CD4-positive, alpha-beta T cell treated with Interferon alpha-2 for 1 hour (primary cell): ENCODE measurements at regions not wholly inside any gene's neighbourhood (a gene's known extent, or its start where the extent isn't known, plus 50 kb on each side); places are given as distances from the start of the nearest gene placed in this dataset.

ENCODE experiments used
- DNase-seq, 2 donors: peaks; one replicate each; pipeline ENCODE4 v3.0.0-alpha.2; 2020 to 2022

DNA sequence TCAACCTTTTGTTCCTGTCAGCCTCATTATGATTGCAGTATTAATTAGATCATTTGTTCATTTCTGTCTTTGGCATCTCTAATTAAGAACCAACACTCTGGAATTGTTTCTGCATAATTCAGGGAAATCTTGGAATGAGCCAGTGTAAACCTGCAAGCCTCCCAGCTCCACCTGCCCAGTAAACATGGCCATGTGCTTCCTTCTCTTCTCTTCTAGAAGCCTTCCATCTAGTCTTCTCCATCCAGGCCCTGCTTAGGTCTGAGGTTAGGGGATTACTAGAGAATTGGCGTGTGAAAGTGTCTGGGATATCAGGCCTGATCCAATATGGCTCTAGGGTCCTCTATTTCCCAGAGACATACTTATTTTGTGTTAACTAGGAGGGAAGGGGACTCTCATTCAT is 528.0 kb downstream of the AACS start:
- DNase-seq, result no peak

GRCh38 chr12:125604976-125605375 is 539.7 kb downstream of the AACS start:
- DNase-seq, result no peak

GRCh38 chr12:125606312-125606711 is 541.1 kb downstream of the AACS start:
- no peak for DNase-seq

GRCh38 chr12:125610292-125610691 is 545.1 kb downstream of the AACS start:
- no peak for DNase-seq

DNA sequence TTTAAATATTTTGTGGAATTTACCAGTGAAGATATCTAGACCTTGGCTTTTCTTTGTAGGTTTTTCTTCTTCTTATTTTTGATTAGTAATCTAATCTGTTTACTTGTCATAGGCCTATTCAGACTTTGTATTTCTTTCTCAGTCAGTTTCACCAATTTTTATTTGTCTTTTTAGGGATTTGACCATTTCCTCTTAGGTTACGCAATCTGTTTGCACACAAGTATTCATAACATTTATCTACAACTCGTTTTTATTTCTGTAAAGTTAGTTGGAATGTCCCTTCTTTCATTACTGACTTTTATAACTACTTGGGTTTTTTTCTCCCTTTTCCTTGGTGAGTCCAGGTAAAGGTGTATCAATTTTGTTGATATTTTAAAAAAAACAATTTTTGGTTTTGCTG is 545.7 kb downstream of the AACS start:
- DNase-seq, result no peak

DNA sequence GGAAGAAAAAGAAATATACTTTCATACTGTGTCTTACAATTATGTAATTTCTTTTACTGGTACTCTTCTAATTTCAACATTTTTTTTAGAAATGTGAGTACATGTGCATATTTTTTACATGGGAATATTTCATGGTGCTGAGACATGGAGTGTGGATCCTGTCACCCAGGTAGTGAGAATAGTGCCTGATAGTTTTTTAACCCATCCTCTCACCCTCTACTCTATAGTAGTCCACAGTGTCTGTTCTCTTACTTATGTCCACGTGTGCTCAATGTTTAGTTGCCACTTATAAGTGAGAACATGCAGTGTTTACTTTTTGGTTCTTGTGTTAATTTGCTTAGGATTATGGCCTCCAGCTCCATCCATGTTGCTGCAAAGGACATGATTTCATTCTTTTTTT is 548.8 kb downstream of the AACS start:
- no peak for DNase-seq

DNA sequence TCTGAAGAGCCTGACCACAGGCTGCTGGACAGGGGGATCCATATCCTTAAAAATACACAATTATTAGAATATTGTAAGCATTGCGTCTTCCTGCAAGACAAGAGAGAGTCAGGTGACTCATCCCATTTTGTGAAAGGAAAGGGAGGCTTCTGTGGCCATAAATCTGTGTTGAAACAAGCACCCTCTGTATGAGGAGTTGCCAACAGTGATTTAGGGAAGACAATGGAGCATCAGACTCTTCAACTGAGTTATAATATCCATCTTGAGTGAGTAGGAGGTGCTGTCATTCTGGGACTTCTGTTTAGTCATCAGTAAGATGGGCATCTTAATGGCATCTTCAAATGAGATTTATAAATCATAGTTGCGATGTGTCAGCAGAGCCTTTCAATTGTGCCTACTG is 554.5 kb downstream of the AACS start:
- DNase-seq, result no peak

DNA sequence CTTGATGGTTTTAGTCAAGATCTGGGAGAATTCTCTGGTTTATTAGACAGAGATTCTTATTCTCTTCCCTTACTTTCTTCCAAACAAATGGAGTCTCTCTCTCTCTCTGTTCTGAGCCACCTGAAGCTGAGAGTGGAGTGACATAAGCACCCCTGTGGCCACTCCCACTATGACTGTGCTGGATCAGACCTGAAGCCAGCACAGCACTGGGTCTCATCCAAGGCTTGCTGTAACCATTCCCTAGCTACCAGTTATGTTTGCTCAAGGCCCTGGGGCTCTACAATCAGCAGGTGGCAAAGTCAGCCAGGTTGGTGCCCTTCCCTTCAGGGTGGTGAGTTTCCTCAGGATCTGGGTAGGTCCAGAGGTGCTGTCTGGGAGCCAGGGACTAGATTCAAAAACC is 568.5 kb downstream of the AACS start:
- no peak for DNase-seq

DNA sequence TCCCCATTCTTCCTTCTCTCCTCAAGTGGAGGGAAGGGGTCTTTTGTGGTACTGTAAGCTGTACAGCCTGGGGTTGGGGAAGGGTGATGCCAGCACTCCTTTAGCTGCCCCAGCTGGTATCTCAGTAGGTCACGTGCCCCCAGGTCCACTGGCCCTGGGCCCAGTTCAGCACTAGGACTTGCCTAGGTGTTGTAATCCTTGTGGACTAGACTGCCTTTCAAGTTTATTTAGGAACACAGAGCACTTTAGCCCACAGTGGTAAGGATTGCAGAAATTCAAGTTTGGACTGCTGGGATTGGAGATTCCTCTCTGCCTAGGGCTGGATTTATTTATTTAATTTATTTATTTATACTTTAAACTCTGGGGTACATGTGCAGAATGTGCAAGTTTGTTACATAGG is 569.6 kb downstream of the AACS start:
- no peak for DNase-seq

- no peak for DNase-seq
Observed at GRCh38 chr12:125639826-125640225, 574.6 kb downstream of the AACS start.

- no peak for DNase-seq
Observed at GRCh38 chr12:125643055-125643454, 577.8 kb downstream of the AACS start.

- no peak for DNase-seq
Observed at GRCh38 chr12:125645724-125646123, 580.5 kb downstream of the AACS start.

DNA sequence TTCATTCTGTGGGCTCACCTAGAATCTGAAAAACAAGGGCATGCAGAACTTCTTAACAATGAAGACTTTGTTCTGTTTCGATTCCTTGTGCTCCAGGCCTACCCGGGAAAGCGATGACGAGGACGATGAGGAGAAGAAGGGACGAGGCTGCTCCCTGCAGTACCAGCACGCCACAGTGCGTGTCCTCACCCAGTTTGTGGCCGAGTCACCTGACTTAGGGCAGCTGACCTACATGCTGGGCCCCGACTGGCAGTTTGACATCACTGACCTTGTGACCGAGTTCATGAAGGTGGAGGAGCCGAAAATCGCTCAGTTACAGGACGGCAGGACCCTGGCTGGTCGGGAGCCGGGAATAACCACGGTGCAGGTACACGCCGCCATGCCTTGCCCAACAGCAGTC is 585.4 kb downstream of the AACS start:
- DNase-seq, result no peak

- no peak for DNase-seq
Observed at GRCh38 chr12:125651625-125652024, 586.4 kb downstream of the AACS start.

- DNase-seq, result no peak
Observed at GRCh38 chr12:125652681-125653080, 587.4 kb downstream of the AACS start.

- DNase-seq, result no peak
Observed at GRCh38 chr12:125657681-125658080, 592.4 kb downstream of the AACS start.

GRCh38 chr12:125674554-125675338 is 609.5 kb downstream of the AACS start:
- DNase-seq, result no peak

- no peak for DNase-seq
Observed at GRCh38 chr12:125676366-125676765, 611.1 kb downstream of the AACS start.

DNA sequence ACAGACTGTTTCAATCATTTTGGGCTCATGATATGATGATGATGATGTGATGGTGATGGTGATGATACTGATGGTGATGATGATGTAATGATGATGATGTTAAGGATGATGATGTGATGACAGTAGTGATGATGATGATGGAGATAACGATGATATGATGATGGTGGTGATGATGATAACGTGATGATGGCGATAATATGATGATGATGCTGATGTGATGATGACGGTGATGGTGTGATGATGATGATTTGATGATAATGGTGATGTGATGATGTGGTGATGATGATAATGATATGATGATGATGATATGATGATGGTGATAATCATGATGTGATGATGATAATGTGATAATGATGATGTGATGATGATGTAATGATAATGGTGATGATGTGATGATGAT is 612.6 kb downstream of the AACS start:
- DNase-seq, result no peak

- DNase-seq, result no peak
Observed at GRCh38 chr12:125678589-125678993, 613.4 kb downstream of the AACS start.

DNA sequence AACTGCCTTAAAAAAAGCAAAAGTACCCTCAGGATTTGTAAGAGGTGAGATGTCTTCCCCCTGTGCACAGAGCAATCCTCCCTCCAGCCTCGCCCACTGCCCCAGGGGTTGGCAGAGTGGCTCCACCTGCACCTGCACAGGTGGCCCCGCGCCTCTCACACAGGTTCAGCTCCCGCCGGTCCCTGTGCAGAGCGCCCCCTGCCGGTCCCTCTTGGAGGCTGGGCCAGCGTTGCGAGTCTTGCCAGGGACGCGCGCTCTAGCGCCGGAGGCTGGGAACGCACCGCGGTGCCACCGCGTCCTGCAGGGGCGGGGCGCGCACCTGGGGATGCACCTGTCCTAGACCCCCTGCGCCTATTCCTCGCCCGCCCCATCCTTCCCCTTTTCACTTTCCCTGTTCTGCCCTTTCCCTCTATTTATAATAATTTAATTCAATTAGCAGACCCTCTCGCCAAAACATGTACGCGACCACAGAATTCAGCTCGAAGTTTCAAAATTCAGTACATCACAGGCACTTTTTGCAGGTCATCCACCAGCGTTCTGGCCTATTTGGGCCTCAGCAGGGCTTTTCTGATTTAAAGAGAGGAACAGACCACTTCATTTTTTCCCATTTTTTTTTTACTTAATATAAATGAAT is 618.6 kb downstream of the AACS start:
- DNase-seq, result no peak

DNA sequence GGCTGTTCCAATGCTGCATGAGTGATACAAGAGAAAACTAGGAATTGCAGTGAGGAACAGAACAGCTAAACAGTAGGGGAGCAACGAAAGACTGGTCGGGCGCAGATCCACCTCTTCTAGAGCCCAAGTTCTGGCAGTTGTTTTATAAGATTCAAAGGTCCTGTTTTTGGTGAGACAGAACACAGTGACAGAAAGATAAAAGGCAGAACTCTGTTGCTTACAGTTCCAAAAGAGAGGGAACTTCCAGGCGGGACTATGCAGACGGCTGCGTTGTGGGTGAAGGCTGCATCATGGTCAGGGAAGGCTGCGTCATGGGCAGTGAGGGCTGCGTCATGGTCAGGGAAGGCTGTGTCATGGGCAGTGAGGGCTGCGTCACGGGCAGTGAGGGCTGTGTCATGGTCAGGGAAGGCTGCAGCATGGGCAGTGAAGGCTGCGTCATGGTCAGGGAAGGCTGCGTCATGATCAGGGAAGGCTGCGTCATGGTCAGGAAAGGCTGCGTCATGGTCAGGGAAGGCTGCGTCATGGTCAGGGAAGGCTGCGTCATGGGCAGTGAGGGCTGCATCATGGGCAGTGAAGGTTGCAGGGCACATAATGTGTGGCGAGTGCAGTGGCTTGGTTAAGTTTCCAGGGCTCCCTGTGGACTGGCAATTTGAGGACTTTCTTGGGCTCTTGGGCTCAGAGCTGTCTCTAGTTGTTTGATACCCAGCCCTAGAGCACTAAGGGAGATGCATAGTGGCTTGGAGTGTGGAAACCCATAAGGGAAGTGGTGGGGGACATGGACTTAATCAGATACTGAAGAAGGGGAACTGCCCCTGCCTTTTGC is 619.9 kb downstream of the AACS start:
- DNase-seq, result no peak

GRCh38 chr12:125685915-125686314 is 620.7 kb downstream of the AACS start:
- no peak for DNase-seq

DNA sequence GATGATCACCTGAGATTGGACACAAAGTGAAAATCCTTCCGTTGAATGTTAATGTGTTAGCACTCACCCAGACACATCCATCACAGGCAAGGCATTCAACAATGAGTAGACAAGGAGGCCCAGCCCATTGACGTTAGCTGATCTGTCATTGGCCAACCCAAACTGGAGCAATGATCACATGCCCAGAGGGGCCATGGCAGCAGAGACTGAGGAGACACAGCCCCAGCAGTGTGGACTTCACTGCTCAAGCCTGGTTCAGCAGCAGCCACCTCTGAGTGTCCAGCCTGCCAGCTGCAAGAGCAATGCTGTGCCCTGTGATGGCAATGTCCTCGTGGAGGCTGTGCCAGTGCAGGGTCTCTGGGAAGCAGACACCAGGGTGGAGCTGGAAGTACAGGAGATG is 622.2 kb downstream of the AACS start:
- no peak for DNase-seq
